Lower leg skin (tissue), 3 donors: ENCODE measurements at regions not wholly inside any gene's neighbourhood (a gene's known extent, or its start where the extent isn't known, plus 50 kb on each side); places are given as distances from the start of the nearest gene placed in this dataset.

Experiments used
- POLR2A ChIP-seq, 2 donors: fragments of 450-650 bp; IDR thresholded peaks; one replicate each; pipeline ENCODE4 v1.6.1; 2016 to 2017; ENCODE audit warnings: antibody characterized with exemption in 2 of 2, mild to moderate bottlenecking in 1 of 2, moderate library complexity in 1 of 2
- TF ChIP-seq, protein P1 (sequence below), 3 donors: fragments of 450-650 bp; IDR thresholded peaks; one replicate each; pipeline ENCODE4 v1.5.1; 2016; ENCODE audit warnings: antibody characterized with exemption in 3 of 3, mild to moderate bottlenecking in 3 of 3, moderate library complexity in 2 of 3

DNA sequence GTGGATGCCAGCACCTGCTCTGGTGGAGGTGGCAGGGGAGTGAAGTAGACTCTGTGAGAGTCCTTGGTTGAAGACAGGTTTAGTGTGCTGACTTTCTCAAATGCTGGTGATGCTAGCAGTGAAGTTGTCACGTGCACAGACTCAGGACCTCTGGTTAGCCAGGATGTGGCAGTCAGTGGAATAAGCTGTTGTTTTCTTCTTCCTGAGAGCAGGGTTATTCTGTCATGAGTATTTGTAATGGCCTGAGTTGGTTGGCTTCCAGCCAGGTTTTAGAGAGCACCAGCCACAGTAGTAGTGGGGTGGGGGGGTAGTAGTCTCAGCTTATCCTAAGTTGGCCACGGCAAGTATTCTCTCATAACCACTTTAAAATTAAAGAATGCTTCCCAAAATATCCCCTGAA, 169.7 kb upstream of the FOXN2 start:
- no peak for TF ChIP-seq POLR2A (IDR thresholded peaks at IDR 0.05)
- TF ChIP-seq, protein P1, sequence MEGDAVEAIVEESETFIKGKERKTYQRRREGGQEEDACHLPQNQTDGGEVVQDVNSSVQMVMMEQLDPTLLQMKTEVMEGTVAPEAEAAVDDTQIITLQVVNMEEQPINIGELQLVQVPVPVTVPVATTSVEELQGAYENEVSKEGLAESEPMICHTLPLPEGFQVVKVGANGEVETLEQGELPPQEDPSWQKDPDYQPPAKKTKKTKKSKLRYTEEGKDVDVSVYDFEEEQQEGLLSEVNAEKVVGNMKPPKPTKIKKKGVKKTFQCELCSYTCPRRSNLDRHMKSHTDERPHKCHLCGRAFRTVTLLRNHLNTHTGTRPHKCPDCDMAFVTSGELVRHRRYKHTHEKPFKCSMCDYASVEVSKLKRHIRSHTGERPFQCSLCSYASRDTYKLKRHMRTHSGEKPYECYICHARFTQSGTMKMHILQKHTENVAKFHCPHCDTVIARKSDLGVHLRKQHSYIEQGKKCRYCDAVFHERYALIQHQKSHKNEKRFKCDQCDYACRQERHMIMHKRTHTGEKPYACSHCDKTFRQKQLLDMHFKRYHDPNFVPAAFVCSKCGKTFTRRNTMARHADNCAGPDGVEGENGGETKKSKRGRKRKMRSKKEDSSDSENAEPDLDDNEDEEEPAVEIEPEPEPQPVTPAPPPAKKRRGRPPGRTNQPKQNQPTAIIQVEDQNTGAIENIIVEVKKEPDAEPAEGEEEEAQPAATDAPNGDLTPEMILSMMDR (IDR thresholded peaks at IDR 0.05) = no peak
